ENCODE measurements at regions not wholly inside any gene's neighbourhood (a gene's known extent, or its start where the extent isn't known, plus 50 kb on each side); places are given as distances from the start of the nearest gene placed in this dataset.

GRCh38 chr11:103596315-103596714 is 440.1 kb upstream of the DDI1 start:
- TF ChIP-seq CTCF (conservative IDR thresholded peaks at IDR 0.05; ENCODE audit: low read depth, low read length): no peak
- no peak for TF ChIP-seq EZH2 (IDR thresholded peaks at IDR 0.05; ENCODE audit: borderline replicate concordance, low read depth, low read length, poor library complexity, severe bottlenecking)

Data from A673 (cell line).